H1 (cell line): ENCODE measurements at regions not wholly inside any gene's neighbourhood (a gene's known extent, or its start where the extent isn't known, plus 50 kb on each side); places are given as distances from the start of the nearest gene placed in this dataset.

Source experiments
- CTCF ChIA-PET: fragments of 300-600 bp; sonication (Branson Sonifier 250); formaldehyde crosslinking; loops from one replicate; lab custom pipeline; 2021; ENCODE audit not compliant: partially characterized antibody; lab: Charles Lee
- POLR2A ChIA-PET: fragments of 300-600 bp; sonication (Branson Sonifier 250); formaldehyde crosslinking; loops from one replicate; lab custom pipeline; 2021; ENCODE audit warnings: inconsistent platforms; ENCODE audit not compliant: partially characterized antibody; lab: Charles Lee
- DNase-seq, 2 experiments: peaks; one replicate each; pipeline versions ENCODE4 v3.0.0 to v3.0.0-alpha.2; 2010 to 2022; ENCODE audit warnings: low spot score in 2 of 2, low read depth in 1 of 2, mixed read lengths in 1 of 2
- FAIRE-seq: peaks from 2 replicates; lab custom pipeline; 2011; peaks lifted over from hg19 to GRCh38; lab: Jason Lieb, UNC
- H2AFZ ChIP-seq: 2 replicates; pipeline ENCODE4 v1.8.1; 2012; ENCODE audit warnings: low read length, inconsistent platforms
- H2AK5ac ChIP-seq: 2 replicates; pipeline ENCODE4 v1.6.1; 2013; ENCODE audit warnings: low read depth, low read length
- H2BK120ac ChIP-seq: replicated peaks from 2 replicates; pipeline ENCODE3; 2013; ENCODE audit warnings: low read depth, low read length, inconsistent platforms
- H2BK12ac ChIP-seq: 2 replicates; pipeline ENCODE4 v1.6.1; 2013; ENCODE audit warnings: low read depth, low read length
- H2BK15ac ChIP-seq: 2 replicates; pipeline ENCODE4 v1.6.1; 2013; ENCODE audit warnings: low read length
- H2BK20ac ChIP-seq: 2 replicates; pipeline ENCODE4 v1.6.1; 2013; ENCODE audit warnings: low read length
- H2BK5ac ChIP-seq: 2 replicates; pipeline ENCODE4 v1.6.1; 2013; ENCODE audit warnings: low read depth, low read length
- H3K14ac ChIP-seq: 2 replicates; pipeline ENCODE4 v1.6.1; 2013; ENCODE audit warnings: inconsistent platforms; ENCODE audit not compliant: insufficient read length
- H3K18ac ChIP-seq: 2 replicates; pipeline ENCODE4 v1.6.1; 2013; ENCODE audit warnings: low read length; ENCODE audit errors: extremely low read depth
- H3K23ac ChIP-seq: 2 replicates; pipeline ENCODE4 v1.6.1; 2013; ENCODE audit warnings: inconsistent platforms; ENCODE audit not compliant: insufficient read length
- H3K23me2 ChIP-seq: 2 replicates; pipeline ENCODE4 v1.6.1; 2013; ENCODE audit warnings: low read depth, low read length
- H3K27ac ChIP-seq: 2 replicates; pipeline ENCODE4 v1.6.1; 2011; ENCODE audit warnings: low read depth, low read length, inconsistent platforms
- H3K27me3 ChIP-seq, 4 experiments: replicated peaks in 1 of 4; 1 replicate in 1 of 4; 2 replicates in 3 of 4; pipeline versions ENCODE4 v1.6.1 to v1.8.1; 2011 to 2013; ENCODE audit warnings: low read length in 3 of 4, mild to moderate bottlenecking in 3 of 4, inconsistent platforms in 2 of 4, mixed read lengths in 2 of 4, moderate library complexity in 1 of 4; ENCODE audit not compliant: control insufficient read depth in 3 of 4, insufficient read depth in 3 of 4; ENCODE audit errors: extremely low read depth in 1 of 4
- H3K36me3 ChIP-seq, 4 experiments: 2 replicates each; pipeline versions ENCODE4 v1.6.1 to v1.8.1; 2011 to 2013; ENCODE audit warnings: mild to moderate bottlenecking in 4 of 4, low read length in 3 of 4, moderate library complexity in 2 of 4, control low read depth in 1 of 4, inconsistent platforms in 1 of 4; ENCODE audit not compliant: insufficient read depth in 4 of 4, control insufficient read depth in 2 of 4
- H3K4ac ChIP-seq: replicated peaks from 2 replicates; pipeline ENCODE3; 2013; ENCODE audit warnings: low read length, low read depth, mixed read lengths, inconsistent platforms; ENCODE audit not compliant: insufficient read length
- H3K4me1 ChIP-seq, 4 experiments: replicated peaks in 1 of 4; 1 replicate in 1 of 4; 2 replicates in 3 of 4; pipeline versions ENCODE4 v1.6.1 to v1.8.1; 2011 to 2013; ENCODE audit warnings: low read length in 3 of 4, inconsistent platforms in 2 of 4, mixed read lengths in 1 of 4; ENCODE audit not compliant: insufficient read depth in 4 of 4, control insufficient read depth in 3 of 4
- H3K4me2 ChIP-seq, 2 experiments: 2 replicates each; pipeline versions ENCODE4 v1.6.1 to v1.8.1; 2011 to 2013; ENCODE audit warnings: low read depth in 2 of 2, low read length in 2 of 2, control low read depth in 1 of 2, inconsistent platforms in 1 of 2, mild to moderate bottlenecking in 1 of 2; ENCODE audit not compliant: insufficient read depth in 1 of 2
- H3K4me3 ChIP-seq, 4 experiments: fragments of 200-600, 300-600 bp in 1 of 4; sonication (generic), shearing (Covaris generic), sonication (Bioruptor Twin) in 1 of 4; 2 replicates each; pipeline versions ENCODE4 v1.5.1 to v1.8.1; 2011 to 2016; ENCODE audit warnings: low read length in 4 of 4, low read depth in 3 of 4, control low read depth in 2 of 4, inconsistent platforms in 2 of 4, mild to moderate bottlenecking in 2 of 4, mixed read lengths in 1 of 4, moderate library complexity in 1 of 4; ENCODE audit not compliant: insufficient read depth in 2 of 4; ENCODE audit errors: extremely low read depth in 1 of 4
- H3K56ac ChIP-seq: replicated peaks from 2 replicates; pipeline ENCODE3; 2013; ENCODE audit warnings: low read depth, mild to moderate bottlenecking, mixed read lengths, low read length, inconsistent platforms; ENCODE audit not compliant: insufficient read length
- H3K79me1 ChIP-seq: 2 replicates; pipeline ENCODE4 v1.6.1; 2013; ENCODE audit warnings: low read depth, low read length, control low read depth
- H3K79me2 ChIP-seq, 2 experiments: 2 replicates each; pipeline versions ENCODE4 v1.6.1 to v1.8.1; 2012 to 2013; ENCODE audit warnings: low read length in 2 of 2, mild to moderate bottlenecking in 2 of 2, inconsistent platforms in 1 of 2; ENCODE audit not compliant: insufficient read depth in 2 of 2, control insufficient read depth in 1 of 2
- H3K9ac ChIP-seq, 4 experiments: replicated peaks in 1 of 4; 1 replicate in 1 of 4; 2 replicates in 3 of 4; pipeline versions ENCODE4 v1.6.1 to v1.8.1; 2011 to 2013; ENCODE audit warnings: low read depth in 3 of 4, low read length in 3 of 4, control low read depth in 2 of 4, mild to moderate bottlenecking in 2 of 4, moderate library complexity in 2 of 4, inconsistent platforms in 1 of 4; ENCODE audit errors: extremely low read depth in 1 of 4
- H3K9me3 ChIP-seq, 2 experiments: 2 replicates each; pipeline versions ENCODE4 v1.6.1 to v1.8.1; 2012 to 2013; ENCODE audit warnings: mild to moderate bottlenecking in 2 of 2, moderate library complexity in 2 of 2, control low read depth in 1 of 2, inconsistent platforms in 1 of 2, low read depth in 1 of 2, low read length in 1 of 2, mixed read lengths in 1 of 2; ENCODE audit not compliant: insufficient read depth in 2 of 2
- H4K20me1 ChIP-seq, 2 experiments: replicated peaks in 1 of 2; 2 replicates each; pipeline versions ENCODE3 to v1.8.1; 2011 to 2013; ENCODE audit warnings: inconsistent platforms in 2 of 2, low read length in 2 of 2, mild to moderate bottlenecking in 1 of 2; ENCODE audit not compliant: insufficient read depth in 2 of 2, control insufficient read depth in 1 of 2
- H4K5ac ChIP-seq: 2 replicates; pipeline ENCODE4 v1.6.1; 2013; ENCODE audit warnings: low read length, low read depth, mixed read lengths, inconsistent platforms; ENCODE audit not compliant: insufficient read length
- H4K8ac ChIP-seq: 2 replicates; pipeline ENCODE4 v1.8.0; 2013; ENCODE audit warnings: mild to moderate bottlenecking, moderate library complexity, low read length, inconsistent platforms; ENCODE audit not compliant: insufficient read depth; ENCODE audit errors: extremely low read depth
- H4K91ac ChIP-seq: replicated peaks from 2 replicates; pipeline ENCODE3; 2013; ENCODE audit warnings: low read length, mixed read lengths, inconsistent platforms; ENCODE audit not compliant: insufficient read length
- ASH2L ChIP-seq: fragments of 200-600, 300-600 bp; sonication (generic); IDR thresholded peaks from one replicate; pipeline ENCODE4 v1.7.1; 2017; ENCODE audit warnings: low read length
- CEBPB ChIP-seq: IDR thresholded peaks from 2 replicates; pipeline ENCODE4 v1.6.1; 2012; ENCODE audit warnings: low read depth, low read length
- CHD2 ChIP-seq: IDR thresholded peaks from 2 replicates; pipeline ENCODE4 v1.6.1; 2012; ENCODE audit warnings: low read length, improper control_type of control experiment
- EZH2 ChIP-seq: fragments of 200-600 bp; sonication (generic); IDR thresholded peaks from 2 replicates; pipeline ENCODE4 v1.7.1; 2012; ENCODE audit warnings: low read depth, mild to moderate bottlenecking, moderate library complexity, low read length, inconsistent platforms; ENCODE audit not compliant: severe bottlenecking
- HDAC6 ChIP-seq: IDR thresholded peaks from one replicate; pipeline ENCODE4 v1.7.1; 2012; ENCODE audit warnings: low read depth, mild to moderate bottlenecking, inconsistent platforms, low read length, moderate library complexity
- SIX5 ChIP-seq: IDR thresholded peaks from 2 replicates; pipeline ENCODE4 v1.6.1; 2011; ENCODE audit warnings: mild to moderate bottlenecking, low read depth, low read length
- TAF7 ChIP-seq: optimal IDR thresholded peaks from 2 replicates; pipeline ENCODE3; 2011; ENCODE audit warnings: low read depth, mild to moderate bottlenecking, inconsistent platforms, low read length, moderate library complexity, borderline replicate concordance
- WGBS, 2 experiments: shearing (Covaris generic) in 1 of 2; methylation state at CpG; one replicate each; pipeline versions ENCODE4 v1.1.6 to v1.1.7; 2013 to 2015; ENCODE audit warnings: low lambda C conversion rate in 2 of 2, mixed read lengths in 2 of 2, inconsistent platforms in 1 of 2, low coverage in 1 of 2, missing lambda C conversion rate in 1 of 2; ENCODE audit not compliant: insufficient replicate concordance in 2 of 2, insufficient coverage in 1 of 2, insufficient read length in 1 of 2; ENCODE audit errors: extremely low coverage in 1 of 2, missing lambda C conversion rate in 1 of 2; 5-methylcytosine and 5-hydroxymethylcytosine counted together
- TF ChIP-seq, protein P1 (sequence below): IDR thresholded peaks from 2 replicates; pipeline ENCODE4 v1.6.1; 2011; ENCODE audit warnings: low read length, improper control_type of control experiment

- Histone ChIP-seq H3K79me1 (no peaks in the 10 kb centered on the region), H2BK5ac (no peak overlapping the region), H3K18ac (no peak overlapping the region), H3K4ac (no peak overlapping the region), H3K9ac (no peak overlapping the region), H4K8ac (no peak overlapping the region), H3K27me3 (no peaks in the 10 kb centered on the region), H4K20me1 (no peaks in the 10 kb centered on the region), H3K79me2 (no peaks in the 10 kb centered on the region), H3K23ac (no peak overlapping the region), H3K23me2 (no peaks in the 10 kb centered on the region), H2BK15ac (no peak overlapping the region), H3K27ac (no peak overlapping the region), H4K91ac (no peak overlapping the region), H2BK120ac (no peak overlapping the region), H3K9me3 (no peaks in the 10 kb centered on the region), H3K36me3 (no peaks in the 10 kb centered on the region), H3K4me3 (no peak overlapping the region), H2BK12ac (no peak overlapping the region), H2AFZ (no peak overlapping the region), H2BK20ac (no peak overlapping the region), H2AK5ac (no peak overlapping the region), H3K4me2 (no peak overlapping the region), H3K56ac (no peak overlapping the region), H4K5ac (no peak overlapping the region), H3K4me1 (no peaks in the 10 kb centered on the region), H3K14ac (no peak overlapping the region)
- DNase-seq (no peak), FAIRE-seq (no peak)
- TF ChIP-seq SIX5, result no peak
- TF ChIP-seq CEBPB, result no peak
- TF ChIP-seq ASH2L, result no peak
- TF ChIP-seq, protein P1, sequence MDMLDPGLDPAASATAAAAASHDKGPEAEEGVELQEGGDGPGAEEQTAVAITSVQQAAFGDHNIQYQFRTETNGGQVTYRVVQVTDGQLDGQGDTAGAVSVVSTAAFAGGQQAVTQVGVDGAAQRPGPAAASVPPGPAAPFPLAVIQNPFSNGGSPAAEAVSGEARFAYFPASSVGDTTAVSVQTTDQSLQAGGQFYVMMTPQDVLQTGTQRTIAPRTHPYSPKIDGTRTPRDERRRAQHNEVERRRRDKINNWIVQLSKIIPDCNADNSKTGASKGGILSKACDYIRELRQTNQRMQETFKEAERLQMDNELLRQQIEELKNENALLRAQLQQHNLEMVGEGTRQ, result no peak
- TF ChIP-seq CHD2, result no peak
- TF ChIP-seq EZH2, result no peak
- TF ChIP-seq HDAC6, result no peak
- no peak for TF ChIP-seq TAF7
- WGBS, 2 experiments, result 63% methylated on average over 3 of the region's 3 CpGs; no CpG with 5 or more reads in 1 of the 2 experiments
- ChIA-PET CTCF (no interaction called here), POLR2A (no interaction called here)
Observed at GRCh38 chr3:189490749-189491148, 140.4 kb upstream of the TP63 start.
